NCI-H1105 (cell line): ENCODE measurements at regions not wholly inside any gene's neighbourhood (a gene's known extent, or its start where the extent isn't known, plus 50 kb on each side); places are given as distances from the start of the nearest gene placed in this dataset.

Experiments used
- DNase-seq: peaks from one replicate; lab custom pipeline; 2025; lab: John Stamatoyannopoulos, UW

DNA sequence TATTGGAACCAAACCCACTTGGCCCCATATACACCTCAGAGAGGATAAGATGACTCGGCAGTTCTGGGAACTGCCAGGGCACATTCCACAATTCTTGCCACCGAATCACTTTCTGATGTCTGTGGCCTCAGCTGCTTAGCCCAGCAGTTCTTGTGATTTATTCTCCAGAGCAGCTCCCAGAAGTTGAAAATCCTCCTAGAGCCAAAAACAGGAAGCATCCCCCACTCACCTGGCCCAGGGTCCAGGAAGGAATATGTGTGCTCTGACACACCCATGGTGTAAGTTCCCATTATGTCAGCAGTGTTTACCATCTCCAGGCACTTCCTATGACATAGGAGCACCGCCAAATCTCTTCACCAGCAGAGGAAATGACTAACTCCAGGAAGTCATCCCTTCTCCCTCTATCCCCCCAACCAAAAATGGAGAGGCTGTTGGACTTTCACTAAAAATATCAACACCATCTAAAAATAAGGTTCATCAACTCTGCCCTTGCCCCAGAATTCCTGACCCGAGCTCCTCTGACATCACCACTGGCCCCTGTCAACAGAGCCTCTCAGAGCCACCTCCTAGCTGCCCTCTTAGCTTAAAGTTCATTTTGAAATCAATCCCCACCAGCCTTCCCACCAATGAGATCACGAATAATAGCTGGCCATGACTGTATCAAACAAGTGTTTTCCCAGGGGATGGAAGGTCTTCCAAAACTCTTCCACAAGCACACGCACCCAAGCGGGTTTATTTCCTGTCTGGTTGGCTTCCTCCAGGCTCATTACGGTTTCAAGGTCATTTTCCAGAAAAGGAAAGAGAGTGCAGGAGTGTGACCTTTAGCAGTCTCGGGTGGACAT, 223.1 kb upstream of the PARD3B start:
- DNase-seq = no peak

DNA sequence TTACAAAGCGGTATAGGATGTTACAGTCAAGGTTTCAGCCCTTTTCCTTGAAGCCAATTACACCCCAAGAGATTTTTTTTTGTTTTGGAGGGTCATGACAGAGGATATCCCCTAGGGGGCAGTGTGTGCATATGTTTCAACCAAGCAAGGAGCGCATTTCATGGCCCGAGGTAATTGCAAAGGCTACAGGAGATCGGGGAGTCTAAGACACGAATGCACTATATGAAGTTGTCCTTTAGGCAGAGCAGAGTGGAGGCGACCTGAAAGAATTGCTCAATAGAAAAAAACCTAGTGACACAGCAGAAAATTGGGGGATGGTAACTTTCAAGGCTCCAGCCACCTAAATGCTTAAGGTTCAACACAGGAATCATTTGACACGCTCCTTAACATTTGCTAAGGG, 219.8 kb upstream of the PARD3B start:
- DNase-seq = peak; percentile 59

DNA sequence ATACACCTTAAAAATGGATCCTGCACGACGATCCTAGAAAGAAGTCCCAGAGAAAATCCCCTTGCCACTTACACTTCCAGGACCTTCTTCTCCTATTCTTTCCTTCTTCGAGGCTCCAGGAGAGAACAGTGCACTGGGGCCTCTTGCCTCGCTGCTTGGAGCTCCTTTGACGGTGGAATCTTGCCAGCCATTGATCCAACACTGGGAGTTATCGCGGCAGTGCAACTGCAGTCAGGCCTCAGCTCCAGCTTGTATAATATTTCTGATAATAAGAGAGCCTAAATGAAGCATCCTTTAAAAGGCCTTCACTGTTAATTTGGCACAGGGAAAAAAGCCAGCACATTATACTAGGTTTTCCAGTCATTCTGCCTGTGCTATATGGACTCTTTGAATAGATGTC, 216.9 kb upstream of the PARD3B start:
- DNase-seq = no peak

DNA sequence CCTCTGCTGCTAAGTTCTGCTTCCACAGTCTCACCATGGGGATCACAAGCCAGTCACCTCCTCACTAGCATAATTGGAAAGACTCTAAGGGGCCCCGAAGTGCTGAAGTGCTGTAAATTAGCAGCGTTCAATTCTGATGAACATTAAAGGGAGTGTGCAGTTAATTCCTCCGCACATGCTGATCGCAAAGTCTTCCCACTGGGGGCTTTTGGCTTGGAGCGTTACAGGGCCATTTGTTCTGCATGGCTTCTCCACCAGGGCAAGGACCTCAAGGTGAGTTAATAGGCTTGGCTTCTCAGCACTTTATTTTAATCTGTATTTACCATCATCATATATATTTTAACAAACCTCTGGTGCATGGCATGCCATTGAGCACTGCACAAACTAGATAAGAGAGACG, 216.3 kb upstream of the PARD3B start:
- DNase-seq = no peak

DNA sequence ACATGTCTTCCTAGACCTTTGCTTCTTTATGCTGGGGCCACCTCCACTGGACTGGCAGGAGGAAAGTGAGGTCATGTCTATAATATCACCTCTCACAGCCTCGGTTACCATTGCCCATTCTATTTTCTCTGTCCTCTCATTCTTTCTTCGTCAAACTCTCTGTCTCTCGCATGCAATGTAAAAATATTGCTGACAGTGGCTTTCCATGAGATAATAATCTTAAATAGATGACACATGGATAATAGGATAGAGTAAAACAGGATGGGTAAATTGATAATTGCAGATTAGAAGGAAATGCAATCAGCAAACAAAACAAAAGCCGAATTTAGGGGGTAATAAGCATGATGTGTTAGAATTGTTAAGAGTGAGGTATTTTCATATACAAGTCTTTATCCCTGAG, 215.7 kb upstream of the PARD3B start:
- no peak for DNase-seq

DNA sequence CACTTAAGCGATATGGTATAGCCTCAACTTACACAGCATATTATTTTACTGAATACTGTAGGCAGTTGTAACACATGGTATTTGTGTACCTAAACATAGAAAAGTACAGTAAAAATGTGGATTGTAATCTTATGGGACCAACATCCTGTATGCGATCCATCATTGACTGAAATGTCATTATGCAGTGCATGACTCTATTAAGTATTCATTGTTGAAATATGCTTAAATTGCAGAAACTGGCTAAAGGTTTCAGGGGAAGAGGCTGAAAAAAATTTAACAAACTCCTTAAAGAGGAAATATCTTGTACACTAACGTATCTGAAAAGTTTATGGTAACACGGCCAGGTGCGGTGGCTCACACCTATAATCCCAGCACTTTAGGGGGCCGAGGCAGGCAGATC, 214.1 kb upstream of the PARD3B start:
- DNase-seq = no peak

DNA sequence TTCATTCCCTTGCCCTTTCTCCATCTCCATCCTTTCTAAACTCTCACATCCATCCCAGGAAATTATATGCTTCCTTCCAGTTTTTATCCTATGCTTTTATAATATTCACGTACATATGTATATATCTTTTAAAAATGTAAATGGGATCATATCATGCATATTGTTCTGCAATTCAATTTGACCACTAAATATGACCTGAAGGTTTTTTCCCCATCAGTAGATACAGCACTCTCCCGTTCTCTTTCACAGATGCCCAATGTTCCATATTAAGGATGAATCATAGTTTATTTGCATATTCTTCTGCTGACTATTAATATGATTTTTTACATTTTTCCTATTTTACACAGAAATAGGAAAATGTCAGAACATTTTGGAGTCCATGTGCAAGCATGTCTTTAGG, 213.3 kb upstream of the PARD3B start:
- no peak for DNase-seq

DNA sequence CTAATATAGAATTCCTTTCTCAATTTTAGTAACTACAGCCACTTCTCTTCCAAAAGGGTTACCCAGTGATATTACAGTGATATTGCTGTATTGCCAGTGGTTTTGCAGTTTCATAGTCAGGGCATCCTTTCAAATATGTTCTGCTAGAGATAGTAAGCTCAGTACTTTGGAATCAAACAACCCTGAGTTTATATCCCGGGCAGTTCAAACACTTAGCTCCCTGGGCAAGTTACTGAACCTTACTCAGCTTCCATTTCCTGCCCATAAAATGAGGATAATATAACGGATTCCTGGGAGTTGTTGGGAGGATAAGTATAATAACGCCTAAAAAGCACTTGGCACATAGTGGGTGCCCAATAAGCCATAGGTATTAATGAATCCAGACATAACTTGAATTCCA, 212.6 kb upstream of the PARD3B start:
- no peak for DNase-seq

DNA sequence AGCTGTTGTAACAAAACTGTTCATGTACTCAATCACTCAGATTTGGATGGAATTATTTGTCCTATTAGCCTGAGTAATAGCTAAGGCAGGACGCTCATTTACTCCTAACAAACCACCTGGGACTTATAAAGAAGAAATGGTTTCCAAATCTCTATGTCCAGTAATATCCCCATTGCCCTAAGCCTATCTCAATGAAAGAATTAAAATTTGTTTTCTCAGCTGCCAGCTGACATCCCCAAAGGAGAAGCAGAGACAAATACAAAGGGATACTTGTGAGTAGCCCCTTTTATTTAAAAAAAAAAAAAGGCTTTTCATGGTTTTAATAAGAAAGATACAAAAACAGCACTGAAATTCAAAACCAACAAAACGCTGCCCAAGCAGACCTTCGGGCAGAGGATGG, 211.4 kb upstream of the PARD3B start:
- no peak for DNase-seq

DNA sequence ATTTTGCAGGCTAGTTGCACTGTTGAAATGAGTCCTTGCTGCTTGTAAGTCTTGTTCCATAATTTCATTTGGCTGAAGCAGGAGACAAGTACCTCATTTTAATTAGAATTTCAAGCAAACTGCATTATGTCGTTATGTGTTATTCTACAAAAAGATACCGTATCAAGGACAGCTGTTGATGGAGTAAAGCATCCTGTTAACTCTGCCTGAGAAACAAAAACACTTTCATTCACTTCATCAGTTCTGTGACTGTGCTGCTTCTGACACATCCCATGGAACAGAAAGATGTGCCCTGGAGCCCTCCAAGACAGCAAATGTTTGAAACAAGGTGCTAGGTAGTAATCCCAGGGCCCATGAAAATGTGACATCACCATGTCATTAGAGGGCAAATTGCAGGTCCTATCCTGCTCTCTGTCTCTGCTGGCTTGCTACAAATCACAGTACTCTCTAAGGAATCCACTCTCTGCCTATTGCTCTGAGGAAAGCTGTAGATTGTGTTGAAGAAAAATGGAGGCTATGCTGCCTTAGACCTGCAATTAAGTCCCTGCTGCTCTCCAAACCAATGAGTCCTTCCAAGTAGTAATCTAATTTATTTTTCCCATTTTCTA, 209.7 kb upstream of the PARD3B start:
- no peak for DNase-seq

DNA sequence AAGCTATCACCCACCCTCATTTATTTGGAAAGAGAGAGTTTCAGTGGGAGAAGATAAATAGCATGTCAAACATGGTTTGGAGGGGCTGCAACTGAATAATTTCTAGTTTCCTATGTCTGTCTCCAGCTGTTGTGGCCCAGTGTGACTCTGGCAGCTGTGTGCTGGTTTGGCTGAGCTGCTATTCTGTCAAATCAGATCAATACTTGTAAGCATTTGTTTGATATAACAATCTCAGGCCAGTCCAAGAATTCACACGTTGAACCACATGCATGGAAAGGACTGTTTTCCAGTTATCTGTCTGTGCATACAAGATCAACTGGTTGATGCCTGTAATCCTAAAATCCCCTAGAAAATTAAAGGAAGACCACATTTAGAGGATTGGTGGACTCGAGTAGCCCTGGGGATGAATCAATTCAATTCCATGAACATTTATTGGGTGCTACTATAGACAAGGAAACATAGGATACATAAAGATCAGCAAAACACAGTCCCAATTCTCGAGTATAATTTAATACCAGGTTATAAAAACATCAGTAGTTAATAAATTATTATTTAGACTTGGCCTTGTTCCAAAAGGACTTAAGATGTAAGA, 209.0 kb upstream of the PARD3B start:
- no peak for DNase-seq

DNA sequence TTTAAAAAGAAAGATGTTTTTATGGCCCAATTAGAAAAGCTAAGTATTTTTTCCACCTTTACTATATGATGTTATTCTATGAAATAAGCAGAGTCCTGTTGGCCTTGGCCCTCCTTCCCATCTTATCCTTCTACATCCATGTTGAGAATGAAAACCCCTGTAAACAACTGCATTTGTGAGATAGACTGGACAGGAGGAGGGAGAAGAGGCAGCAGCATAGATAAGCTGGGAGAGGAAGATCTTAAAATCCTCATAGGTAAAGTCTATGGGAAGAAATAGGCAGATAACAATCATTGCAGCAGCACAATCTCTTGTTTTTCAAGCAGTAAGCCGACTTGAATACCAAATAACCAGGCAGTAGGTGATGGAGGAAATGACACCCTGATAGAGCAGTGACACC, 207.6 kb upstream of the PARD3B start:
- DNase-seq = no peak

DNA sequence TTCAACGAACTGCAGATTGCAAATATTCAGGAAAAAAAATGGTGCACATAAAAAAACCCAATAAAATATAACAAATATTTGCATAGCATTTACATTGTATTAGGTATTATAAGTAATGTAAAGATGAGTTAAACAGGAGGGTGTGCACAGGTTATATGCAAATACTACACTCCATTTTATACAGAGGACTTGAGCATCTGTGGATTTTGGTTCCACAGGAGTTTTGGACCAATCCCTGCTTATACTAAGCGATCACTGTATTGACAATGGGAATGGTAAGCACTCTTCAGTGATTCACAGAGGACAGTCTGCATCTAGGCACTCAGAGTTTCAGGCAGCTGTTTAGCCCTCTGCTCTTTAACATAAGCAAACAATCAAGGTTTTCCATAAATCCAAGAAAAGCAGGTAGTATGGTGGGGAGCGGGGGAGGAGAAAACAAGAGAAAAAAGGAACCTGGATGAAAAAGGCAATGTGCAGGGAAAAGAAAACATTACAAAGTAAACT, 206.0 kb upstream of the PARD3B start:
- DNase-seq = no peak

DNA sequence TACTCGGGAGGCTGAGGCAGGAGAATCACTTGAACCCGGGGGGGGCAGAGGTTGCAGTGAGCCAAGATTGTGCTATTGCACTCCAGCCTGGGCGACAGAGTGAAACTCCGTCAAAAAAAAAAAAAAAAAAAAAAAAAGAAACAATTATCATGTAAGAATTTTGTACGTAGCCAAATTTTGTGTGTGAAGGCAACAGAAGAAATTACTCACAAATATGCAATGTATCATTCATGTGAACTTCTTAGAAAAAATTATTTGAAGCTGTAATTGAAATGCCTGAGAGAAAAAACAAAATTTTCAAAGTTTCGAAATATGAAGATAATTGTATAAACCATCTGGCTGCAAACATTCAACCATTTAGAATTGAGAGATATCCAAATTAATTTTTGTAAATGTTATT, 204.8 kb upstream of the PARD3B start:
- DNase-seq = no peak

DNA sequence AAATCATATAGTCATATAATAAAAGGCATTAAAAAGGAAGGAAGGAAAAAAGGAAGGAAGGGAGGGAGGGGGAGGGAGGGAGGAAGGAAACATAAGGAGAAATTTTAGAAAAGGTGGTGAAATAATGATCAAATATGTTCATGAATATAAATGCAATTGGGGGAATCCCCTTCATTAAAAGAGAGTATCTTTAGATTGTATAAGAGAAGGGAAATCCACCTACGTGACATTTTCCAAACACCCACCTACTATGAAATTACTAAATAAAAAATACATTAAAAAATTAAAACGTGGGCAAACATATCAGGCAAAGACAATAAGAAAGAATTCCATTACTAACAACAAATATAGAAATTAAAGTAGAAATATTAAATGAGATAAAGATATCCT, 203.4 kb upstream of the PARD3B start:
- DNase-seq = no peak

DNA sequence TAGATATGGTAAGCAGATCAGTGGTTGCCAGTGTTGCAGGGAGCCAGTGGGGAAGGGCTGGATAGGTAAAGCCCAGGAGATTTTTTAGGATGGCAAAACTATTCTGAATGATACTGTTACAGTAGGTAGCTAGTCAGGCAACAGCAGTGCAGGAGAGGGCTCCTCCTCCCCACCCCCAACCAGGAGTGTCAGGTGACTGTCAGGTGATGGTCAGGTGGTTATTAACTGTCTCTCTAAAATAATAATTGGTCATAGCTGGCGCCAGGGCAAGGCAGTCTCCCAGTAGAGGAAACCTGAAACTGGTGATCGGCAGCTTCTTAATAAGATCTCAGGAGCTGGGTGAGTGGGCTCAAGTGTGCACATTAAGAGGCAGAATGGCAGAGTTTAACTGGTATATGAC, 201.6 kb upstream of the PARD3B start:
- no peak for DNase-seq

DNA sequence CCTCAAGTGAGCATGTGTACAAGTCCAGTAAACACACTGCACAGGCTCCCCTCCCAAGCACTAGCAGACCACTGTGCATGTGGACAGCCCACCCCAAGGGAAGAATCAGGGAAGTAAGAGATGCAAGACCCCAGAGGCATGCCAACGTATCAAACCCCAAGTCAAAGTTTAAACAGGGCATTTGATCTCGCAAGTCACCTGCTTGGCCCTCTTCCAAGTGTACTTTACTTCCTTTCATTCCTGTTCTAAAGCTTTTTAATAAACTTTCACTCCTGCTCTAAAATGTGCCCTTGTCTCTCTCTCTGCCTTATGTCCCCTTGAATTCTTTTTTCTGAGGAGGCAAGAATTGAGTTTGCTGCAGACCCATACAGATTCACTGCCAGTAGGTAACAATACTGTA, 201.2 kb upstream of the PARD3B start:
- DNase-seq = no peak

DNA sequence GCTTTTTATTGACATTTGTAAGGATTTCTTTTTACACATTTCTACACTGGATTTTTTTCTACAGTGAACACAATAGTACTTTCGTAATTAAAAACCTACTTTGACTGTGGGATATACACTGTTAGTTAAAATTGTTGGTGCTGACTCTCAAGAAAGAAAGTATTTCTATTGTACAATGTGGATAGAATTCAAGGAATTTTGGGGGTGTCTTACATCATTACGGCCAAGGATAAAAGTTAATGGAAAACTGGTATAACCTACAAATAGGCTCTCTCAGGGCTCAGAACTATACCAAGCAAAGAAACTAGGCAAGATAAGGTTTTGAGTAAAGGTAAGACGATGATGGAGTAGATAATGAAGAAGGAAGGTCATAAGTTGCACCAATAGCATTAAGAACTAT, 198.4 kb upstream of the PARD3B start:
- no peak for DNase-seq

DNA sequence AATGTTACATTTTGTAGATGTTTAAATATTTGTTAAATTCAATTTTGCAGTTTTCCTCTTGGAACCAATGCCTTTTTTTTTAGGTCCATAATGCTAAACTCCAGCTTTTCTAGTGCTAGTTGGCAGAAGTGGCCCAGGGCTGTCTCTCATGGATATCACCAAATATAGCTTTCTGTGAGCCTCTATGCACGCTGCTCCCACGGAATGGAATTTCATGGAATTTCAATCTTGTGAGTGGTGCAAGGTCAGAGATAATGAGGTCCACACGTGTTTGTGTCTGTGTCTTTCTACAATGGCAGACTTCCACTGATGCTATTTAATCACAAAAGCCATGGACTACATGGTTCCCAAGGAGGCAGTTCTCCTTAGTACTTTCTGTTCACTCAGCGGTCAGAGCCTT, 191.5 kb upstream of the PARD3B start:
- DNase-seq = no peak

DNA sequence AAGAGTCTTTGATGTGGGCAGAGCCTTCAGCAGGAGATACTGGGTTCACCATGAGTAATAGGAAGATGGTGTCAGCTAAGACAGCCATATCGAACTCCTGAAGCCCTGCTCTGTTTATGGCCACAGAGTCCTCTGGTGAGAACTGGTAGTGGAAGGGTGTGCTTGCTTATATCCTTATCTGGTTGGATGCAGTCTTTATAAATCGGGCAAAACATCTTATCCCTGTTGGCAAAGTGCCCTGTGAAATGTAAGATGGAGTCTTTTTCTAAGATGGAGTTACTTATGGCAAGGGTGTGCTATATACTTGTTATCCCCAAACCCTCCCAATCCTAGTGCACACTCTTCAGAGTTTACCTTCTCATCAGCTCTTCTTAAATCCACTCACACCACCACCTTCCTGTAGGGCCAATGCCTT, 190.8 kb upstream of the PARD3B start:
- no peak for DNase-seq

DNA sequence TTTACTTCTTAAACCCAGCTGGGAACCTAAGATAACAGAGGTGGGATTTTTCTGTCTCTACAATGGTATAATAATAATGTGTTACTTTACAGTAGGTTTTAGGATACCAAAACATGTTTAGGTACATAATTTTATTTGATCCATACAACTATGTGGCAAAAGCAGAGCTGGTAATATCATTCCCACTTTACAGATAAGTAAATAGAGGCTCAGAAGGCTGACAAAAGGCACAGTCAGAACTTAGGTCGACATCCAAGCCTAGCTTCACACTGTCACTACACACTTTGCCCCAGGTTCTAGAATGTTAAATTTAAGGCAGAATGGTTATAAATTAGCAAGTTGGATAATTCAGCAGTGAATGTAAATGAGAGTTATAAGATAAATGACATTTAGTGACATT, 189.6 kb upstream of the PARD3B start:
- no peak for DNase-seq

DNA sequence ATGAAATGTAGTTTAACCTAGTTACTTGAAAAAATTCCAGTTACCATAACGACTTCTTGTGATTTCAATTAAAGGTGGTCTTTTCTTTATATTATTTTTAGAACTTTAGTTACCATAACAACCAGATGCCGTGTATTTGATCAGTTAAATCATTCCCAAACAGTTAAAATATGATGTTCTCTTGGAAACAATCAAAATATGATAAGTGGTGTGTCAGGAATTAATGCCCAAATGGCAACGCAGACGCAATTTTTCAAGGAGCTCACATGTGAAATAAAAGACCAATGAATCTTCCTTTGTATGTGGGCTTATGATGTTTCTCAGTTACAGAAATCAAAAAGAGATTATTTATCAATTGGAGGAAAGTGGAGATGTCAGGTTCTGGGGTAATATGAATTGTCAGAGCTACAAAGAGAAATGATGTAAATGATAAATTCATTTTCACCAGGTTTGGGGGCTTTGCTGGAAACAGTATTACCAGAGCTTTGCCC, 189.1 kb upstream of the PARD3B start:
- no peak for DNase-seq

DNA sequence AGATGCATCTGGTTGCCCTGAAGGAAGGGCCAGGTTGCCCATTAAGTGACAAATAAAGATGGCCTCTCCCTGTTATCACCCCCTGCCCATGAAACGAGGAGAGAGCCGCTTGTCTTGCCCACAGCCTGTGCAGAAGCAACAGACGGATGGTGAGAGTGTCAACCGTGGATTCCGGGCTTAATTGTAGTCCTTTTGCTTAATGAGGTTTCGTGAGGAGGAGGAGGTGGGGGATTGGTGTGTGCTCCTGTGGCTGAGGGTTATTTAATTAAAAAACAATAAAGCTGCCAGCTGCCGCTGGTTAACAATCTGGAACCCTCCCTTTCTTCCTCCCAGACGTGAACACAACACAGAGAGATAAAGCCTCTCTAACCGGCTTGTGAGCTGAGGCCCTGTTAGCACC, 188.0 kb upstream of the PARD3B start:
- peak; percentile 22 for DNase-seq
